Ammon's horn (tissue), 1 donor: ENCODE measurements at regions not wholly inside any gene's neighbourhood (a gene's known extent, or its start where the extent isn't known, plus 50 kb on each side); places are given as distances from the start of the nearest gene placed in this dataset.

Experiments
- DNase-seq: peaks from one replicate; pipeline ENCODE4 v3.0.0-alpha.2; 2016; ENCODE audit warnings: low spot score

DNA sequence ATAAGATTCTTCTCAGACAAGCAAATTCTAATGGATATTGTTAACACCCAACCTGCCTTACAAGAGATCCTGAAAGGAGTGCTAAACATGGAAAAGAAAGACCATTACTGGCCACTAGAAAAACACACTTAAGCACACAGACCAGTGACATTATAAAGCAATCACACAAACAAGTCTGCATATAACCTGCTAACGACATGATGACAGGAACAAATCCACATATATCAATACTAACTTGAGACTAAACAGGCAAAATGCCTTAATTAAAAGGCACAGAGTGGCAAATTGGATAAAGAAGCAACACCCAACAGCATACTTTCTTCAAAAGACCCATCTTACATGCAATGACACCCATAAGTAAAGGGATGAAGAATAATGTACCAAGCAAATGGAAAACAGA is 100.5 kb upstream of the PCDH18 start:
- no peak for DNase-seq

DNA sequence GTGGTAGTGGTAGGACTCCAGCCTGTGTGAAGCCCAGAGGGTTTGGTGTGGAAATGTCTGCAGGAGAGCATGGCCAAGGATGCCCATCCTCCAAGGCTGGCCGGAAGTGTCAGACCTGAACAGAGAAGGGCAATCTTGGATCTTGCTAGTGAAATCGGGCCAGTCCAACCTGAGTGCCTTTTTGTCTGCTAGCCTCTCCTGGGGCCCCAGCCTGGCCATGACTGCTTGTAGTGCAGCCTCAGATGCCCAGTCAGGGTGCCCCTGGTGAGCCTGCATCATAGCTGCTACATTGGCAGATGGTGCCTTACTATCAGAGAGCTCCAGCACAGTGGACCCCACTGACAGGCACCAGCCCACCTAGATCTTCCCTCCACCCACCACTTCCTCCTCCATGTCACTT is 99.3 kb upstream of the PCDH18 start:
- no peak for DNase-seq

DNA sequence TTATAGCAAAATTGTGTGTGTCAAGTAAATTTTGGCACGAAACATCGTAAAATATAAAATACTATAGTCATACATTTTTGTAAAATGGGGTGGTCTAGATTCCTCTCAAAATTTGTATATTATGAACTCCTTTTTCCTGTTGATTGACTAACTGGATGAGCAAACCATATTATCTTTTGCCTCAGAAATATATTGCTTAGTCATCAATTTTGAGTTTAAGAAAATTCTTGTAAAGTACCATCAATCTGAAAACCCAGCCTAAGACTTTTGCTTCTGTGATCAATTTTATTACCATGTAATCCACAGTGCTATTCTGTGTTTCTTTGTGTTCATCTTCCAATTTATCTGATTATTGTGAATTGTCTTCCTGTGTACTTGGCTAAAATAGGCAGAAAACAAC is 98.0 kb upstream of the PCDH18 start:
- no peak for DNase-seq

DNA sequence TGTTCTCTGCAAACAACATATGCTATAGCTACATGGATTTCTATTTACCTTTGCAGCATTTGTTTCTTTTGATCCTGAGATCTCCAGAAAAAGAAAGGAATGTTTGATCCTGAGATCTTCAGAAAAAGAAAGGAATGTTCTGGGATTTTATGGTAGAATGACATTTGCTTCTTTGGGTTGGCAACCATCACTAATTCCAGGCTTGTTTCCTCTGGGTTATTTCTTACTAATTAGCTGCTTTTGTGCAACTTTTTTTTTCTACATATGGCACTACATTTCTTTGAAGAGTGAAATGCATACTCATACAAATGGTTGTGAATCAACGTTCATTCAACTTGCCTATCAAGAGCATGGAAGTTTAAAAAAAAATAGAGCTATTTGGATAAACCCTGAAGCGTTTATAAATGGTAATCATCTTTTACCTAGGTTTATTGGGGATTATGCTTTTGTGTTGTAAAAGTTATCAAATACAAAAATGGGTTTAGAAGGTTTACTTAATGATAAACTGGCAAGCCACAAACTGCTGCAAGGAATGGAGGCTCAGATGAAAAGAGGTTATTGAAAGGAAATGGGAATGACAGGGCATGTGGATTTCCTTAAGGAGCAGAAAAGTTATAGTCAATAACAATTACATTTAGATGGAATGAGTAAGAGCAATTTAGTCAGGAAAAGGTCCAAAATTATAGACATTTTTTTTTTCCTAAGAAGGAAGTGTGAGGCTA is 95.6 kb upstream of the PCDH18 start:
- DNase-seq: no peak

DNA sequence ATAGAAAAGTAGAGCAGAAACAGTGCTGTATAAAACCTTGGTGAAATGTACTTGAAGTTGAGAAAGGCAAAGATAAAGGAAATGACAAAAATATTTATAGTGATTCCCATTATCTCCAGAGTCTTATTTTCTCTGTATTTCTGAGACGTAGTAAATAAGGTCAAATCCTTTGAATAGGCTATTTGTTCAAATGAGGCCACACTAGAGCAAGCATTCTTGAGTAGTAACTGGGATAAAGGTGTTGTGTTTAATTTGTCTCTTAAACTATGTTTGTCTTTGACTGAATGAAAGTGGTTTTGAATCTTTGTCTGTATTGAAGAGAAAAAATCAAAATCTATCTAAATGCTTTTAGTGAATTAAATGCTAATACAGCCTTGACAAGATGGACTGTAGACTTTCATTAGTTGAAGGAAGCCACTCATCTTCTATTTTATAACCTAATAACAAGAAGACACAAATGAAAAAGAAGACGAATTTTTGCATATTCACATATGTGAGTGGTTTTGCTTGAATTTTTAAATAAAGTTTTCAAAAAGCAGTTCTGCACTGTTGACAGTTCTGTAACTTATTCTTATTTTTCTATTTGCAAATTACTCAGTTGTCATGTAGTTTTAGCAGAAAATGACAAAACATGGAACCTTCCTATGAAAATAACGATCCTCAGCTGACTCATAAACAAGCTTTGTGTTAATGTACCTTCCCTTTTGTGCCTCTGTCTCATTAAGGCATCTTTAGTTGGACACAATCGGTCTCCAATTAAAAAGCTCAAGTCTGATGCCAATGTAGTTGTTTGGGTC is 94.8 kb upstream of the PCDH18 start:
- DNase-seq: no peak

DNA sequence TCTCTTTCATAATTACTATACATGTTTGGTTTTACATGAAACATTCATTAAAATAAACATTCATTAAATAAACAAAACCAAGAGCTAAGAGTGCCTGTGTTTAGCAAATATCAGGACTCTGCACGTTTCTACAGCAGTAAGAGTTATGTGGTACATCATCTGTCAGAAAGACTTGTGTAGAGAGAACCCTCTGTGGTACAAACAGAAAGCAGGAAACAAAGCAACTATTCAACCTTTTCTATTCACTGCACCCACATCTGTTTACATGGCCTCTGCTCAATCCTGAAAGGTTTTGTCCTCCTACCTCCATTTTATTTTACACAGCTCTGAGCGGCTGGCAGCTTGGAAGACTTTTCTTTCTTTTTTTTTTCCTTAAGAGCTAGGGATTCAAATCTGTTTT is 90.7 kb upstream of the PCDH18 start:
- no peak for DNase-seq

DNA sequence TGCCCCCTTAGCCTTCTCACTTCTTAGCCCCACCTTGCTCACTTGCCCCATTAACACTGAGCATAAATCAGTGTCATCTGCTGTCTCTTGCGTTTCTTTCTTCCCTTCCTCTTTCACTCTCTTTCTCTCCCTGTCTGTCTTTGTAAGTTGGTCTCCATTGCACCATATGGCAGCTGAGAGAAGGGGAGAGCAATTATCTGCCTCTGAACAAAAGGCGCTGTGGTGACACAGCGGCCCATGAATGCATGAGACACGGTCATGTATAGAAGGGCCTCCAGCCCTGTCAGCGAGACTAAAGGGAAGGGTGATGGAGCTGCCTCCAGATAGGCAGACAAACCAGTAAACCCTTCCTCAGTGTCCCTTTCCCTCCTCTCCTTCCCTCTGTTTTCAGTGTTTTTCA is 88.8 kb upstream of the PCDH18 start:
- no peak for DNase-seq

DNA sequence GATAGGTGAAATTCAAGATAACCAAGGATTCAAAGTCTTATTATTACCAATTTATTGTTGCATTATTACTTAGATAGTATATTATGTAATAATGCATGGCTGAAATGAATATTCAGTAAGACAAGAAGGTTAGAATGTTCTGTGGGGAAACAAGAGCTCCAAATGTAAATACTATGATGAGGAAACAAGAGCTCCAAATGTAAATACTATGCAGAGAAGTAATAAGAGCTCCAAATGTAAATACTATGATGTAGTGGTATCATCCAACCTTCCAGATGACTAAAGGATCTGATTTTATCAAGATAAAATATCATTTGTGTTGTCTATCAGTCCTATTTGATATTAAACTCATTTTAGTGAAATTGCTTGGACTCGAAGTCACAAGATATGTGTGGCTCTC is 82.2 kb upstream of the PCDH18 start:
- DNase-seq: no peak

DNA sequence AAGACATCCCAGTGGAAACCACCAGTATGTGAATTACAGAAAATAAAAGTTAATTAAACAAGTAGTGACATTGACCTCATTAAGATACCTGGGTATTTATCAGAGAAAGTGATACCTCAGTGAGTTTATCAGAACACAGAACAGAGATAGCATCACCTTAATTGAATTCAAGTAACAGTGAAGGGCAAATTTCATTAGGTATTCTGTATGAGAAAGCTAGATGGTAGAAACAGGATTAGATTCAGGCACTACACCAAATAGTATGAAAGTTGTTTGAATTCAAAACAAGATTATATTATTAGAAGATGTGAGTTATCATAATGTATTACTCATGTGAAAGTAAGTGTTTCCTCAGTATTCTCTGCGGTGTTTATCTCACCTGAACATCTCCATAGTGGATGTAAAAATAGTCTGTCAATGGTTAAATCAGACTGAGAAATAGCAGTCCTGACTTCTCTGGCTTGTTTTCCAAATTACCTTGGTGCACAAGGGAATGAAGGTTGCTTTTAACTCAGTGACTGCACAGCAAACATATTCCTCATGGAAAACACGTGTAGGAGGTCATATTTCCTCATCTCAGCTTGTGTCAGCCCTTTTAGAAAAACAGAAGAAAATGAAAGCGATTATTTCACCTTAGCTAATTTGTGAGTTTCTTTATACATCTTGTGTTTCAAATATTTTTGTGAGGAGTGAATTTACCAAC is 79.9 kb upstream of the PCDH18 start:
- no peak for DNase-seq

DNA sequence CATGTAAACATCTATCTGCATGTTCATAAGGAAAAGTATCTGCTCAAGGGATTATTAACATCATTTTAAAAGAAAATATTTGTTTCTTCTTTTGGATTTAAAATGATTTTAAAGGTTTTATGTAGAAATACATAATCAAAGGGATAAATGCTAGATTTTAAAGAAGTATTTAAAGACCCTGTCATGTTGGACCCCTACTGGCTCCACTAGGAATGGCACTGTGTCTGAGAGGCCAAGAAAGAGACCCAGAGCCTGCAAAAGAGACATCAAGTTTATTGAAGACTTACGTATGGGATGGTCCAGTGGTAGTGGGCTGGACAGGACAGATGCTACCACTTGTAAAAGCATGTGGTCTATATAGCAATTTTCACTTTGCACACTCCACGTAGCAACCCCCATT is 78.7 kb upstream of the PCDH18 start:
- no peak for DNase-seq

DNA sequence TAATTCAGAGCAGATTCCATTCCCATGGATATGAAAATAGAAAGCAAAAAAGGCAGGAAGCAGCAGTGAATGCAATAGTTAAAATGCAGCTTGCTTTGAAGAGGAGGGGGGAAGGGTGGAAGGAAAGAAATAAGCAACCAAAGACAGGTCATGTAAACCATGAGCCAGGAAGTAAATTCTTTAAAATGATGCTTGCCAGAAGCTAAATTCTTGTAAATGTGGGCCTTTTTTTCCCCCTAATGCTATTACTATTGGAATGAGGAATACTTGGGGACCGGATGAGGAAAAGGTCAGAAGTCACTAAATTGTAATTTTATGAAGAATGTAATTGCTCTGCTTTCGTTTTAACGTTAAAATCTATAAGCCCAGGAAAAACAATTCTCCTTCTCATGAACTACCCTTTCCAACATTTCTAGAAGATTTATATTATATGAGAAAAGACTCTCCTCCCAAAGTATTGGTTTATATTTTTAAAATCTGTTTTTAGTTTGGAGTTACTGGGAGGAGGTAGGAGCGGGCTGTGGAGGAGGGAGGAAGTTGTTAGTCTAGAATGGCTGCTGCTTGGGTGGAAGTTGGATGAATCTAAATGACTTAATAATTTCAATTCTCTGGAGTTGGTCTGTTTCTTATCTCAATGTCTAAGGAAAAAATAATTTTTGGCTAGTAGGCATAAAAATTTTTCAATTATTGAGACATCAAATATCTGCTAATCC is 77.6 kb upstream of the PCDH18 start:
- no peak for DNase-seq

DNA sequence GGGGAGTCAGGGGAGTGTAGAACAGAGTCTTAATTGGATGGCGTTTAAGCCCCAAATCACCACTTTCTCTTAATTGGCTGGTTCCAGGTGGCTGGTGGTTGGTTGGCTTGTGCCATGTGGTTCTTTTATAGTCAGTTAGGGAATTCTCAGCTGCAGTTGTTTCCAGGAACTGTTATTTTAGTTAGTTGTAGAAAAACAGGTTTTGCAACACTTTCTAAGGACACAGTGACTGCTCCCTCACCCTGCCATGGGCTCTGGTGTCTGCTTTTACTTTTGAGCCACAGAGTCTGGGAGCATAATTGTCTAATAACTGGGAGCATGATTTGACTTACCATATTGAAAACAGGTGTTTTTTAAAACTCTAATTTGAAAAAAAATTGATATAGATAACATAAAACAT is 75.8 kb upstream of the PCDH18 start:
- no peak for DNase-seq

DNA sequence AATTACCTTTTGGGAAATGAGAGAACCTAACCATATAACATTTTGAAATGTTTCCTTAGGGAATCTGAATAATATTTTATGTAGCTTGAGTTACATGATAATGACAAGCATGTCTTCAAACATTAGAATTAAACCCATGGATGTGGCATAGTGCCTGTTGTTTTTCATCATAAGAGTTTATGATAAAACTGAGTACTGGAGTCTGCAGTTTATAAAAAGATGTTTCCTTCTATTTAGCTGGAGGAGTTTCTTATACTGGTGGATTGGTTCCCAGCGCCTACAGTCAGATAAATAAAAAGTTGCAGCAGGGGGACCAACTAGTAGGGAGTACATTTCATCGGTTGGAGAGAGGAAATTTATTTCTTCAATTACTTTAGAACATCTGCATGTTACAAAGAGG is 70.1 kb upstream of the PCDH18 start:
- no peak for DNase-seq

DNA sequence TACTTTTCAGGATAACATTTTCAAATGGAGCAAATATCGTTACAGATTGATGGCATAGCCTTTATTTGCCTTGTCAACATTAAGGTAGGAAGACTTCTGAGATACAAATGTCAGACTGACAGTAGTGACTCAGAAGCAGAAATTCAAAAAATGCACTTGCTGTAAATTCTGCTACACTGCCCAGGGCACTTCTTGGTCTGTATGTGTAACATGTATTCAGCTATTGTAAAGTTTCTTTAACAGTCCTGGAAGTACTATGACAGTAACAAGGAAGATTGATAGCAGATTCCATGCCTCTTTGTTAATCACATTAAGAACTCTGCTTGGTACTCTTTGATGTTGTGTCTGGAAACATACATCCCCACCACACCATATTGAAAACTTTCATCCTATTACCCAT is 69.6 kb upstream of the PCDH18 start:
- no peak for DNase-seq

DNA sequence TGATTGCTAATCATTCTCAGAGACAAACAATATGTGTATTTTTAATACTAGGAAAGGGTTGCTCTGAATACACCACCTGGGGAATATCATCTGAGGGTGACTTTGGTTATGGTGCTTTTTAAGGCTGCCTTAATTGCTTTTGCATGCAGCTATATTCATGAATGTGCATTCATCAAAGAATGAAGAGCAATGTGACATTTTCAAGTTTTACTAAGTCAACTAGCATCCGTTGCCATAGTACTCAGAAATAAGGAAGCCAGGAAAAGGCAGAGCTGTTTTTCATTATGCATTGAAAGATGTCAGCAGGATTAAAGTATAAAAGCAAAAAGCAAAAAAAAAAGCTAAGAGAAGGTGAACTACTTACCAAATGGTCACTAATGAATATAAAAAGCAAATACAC is 67.4 kb upstream of the PCDH18 start:
- no peak for DNase-seq

DNA sequence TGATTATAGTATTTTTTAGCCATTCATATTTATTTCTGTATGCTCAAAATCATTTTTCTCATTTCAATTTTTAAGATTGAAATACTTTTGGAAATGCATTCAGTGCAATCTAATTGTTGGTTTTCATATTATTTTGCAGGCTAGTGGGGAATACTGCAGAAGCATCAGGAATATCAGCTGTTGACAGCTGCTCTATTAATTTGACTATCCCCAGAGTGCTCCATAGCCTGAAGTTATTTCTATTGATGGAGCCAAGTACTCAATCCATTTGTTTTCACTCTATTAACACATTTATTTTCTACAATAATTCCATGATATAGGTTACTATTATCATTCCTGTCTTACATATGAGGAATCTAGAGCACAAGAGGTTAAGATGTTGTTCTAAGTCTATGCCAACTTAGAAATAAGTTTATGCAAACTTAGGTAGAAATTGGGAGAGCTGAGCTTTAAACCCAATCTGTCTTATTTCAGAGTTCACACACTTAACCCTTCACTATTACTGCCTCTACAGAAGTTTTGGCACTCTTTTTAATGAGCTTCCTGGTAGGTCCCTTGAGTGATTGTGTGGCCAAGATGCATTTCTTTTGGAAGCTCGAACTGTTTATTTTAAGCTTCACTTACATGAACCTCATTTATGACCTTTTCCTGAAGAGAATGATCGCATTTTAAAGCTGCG is 65.6 kb upstream of the PCDH18 start:
- DNase-seq: no peak

DNA sequence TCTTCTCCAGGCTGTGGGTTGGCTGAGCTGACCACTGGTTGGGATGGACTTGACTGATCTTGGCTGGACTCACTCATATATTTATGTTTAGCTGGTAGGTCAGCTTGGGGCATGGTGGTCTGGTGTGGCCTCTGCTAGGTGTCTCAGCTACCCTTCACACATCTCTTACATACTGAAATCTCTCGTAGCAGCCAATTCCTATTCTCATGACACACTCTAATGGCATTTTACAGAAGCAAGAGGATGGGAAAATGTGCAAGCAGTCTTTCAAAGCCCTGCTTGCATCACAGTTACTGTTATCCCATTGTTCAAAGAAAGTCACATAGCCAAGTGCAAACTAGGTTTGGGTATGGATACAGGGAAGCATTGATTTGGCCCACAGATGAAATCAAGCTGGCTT is 55.5 kb upstream of the PCDH18 start:
- DNase-seq: no peak

DNA sequence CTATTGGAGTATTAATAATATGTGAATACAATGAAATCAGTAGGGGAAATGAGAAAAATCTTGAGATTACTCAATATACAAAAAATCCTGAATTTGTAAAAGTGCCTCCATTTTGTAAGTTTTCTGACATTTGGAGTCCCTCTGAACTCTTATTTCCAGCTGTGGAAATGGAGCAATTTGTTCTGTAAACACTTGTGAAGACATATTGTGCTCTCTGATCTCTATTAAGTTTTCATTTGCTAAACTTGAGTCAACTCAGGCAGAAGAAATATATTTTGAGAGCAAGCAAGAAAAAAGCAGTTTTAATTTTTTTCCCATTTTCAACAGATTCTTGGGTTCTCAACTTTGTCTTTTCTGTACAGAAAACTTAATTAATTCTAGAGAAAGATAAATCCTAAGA is 51.4 kb upstream of the PCDH18 start:
- no peak for DNase-seq
